GM21447 (cell line): ENCODE measurements at regions not wholly inside any gene's neighbourhood (a gene's known extent, or its start where the extent isn't known, plus 50 kb on each side); places are given as distances from the start of the nearest gene placed in this dataset.
"Not testable (repeated sequence)": the region's sequence is repeated elsewhere in the genome, so short reads cannot be mapped to it uniquely, and the experiment has no call there.

Source experiments
- ATAC-seq: cut with Tn5 transposase; IDR thresholded peaks from one replicate; pipeline ENCODE4 v1.9.1; 2021; ENCODE audit not compliant: unreplicated experiment

- ATAC-seq: not testable (repeated sequence)
These were observed 254.1 kb upstream of the DIO3 start for GRCh38 chr14:101307162-101307561.

- not testable (repeated sequence) for ATAC-seq
These were observed 250.1 kb upstream of the DIO3 start for GRCh38 chr14:101311186-101311585.

DNA sequence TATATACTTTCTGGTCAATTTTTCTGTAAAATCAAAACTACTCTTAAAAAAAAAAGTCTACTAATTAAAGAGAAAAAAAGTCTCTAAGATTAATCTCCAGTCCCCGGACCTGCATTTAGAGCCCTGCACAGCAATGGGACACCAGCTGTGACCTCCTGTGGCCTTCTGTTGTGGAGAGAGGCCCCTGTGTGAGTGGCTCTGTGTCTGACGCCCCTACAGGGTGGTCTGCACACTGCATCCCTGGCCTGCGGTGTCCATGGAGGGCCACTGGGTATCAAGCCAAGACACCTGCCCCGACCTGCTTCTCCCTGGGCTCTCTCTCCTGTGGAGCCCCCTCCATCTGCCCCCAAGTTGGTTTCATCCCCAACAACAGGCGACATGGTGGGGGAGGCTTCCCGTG lies 248.0 kb upstream of the DIO3 start:
- no peak for ATAC-seq

GRCh38 chr14:101315802-101316296 lies 245.4 kb upstream of the DIO3 start:
- ATAC-seq: no peak

DNA sequence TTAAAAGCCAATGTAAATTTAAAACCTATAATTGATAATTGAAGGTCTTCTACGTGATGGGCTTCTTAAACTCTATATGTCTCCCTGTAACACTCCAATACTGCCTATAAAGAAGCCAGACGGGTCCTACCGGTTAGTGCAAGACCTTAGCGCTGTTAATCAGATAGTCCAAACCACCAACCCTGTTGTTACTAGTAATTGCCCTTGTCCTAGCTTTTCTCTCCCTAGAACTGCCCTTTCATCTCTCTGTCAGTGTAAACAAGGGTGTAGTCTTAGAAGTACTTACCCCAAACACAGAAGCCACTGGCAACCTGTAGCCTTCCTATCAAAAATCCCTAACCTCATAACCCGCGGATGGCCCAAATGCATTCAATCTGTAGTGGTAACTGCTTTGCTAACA lies 243.0 kb upstream of the DIO3 start:
- no peak for ATAC-seq

DNA sequence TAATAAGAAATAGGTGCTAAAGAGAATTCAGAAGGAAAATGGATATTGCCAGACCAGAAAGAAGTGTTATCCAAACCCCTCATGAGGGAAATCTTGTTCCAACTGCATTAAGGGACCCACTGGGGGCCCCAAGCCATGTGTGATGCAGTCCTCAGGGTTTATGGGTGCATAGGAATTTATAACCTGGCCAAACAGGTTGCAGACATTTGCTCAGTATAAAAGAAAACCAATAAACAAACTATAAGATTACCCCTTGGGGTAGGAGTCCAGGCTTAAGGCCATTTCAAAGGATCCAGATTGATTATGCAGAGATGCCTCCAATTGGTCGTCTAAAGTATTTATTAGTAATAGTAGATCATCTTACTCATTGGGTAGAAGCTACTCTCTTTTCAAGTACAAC lies 240.9 kb upstream of the DIO3 start:
- no peak for ATAC-seq

DNA sequence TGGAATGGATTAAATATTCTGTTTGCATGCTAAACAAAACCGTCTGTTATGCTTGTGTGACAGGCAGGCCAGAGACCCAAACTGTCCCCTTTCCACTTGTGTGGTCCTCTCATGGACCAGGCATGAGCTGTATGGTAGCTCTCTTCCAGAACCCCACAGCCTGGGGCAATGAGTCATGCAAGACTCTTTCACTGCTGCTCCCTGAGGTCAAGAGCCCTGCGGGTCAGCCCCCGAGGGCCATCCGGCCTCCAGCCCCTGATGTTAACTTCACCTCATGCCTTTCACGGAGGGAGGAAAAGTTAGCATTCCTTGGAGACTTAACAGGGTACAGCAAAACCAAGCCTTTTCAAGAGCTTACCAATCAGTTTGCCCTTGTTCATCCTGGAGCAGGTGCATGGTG lies 239.1 kb upstream of the DIO3 start:
- ATAC-seq: no peak

- no peak for ATAC-seq
These were observed 238.2 kb upstream of the DIO3 start for GRCh38 chr14:101323111-101323510.

DNA sequence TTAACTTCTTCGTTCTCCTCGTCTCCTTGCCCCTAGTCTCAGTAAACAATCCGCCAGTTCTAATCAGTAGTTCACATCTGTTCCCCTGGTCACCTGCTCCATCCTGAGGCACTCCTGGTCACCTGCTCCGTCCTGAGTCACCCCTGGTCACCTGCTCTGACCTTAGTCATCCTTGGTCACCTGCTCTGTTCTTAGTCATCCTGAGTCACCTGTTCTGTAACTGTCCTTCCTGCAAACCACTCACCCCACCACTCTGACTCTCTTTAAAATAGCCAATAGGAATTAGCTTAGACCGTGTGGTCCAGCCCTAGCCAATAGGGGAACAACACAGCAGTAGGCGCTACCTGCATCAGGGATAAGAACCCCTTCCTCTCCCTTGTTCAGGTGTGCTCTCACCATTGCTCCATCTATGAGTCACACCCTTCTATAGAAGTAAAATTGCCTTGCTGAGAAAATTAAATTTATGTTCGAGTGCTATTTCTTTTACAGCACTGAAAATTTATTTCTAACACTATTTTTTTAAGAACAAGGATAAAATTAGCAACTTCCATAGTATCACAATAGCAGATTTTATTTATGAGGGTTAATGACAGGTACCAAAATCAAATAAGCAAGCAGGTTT lies 237.6 kb upstream of the DIO3 start:
- ATAC-seq: not testable (repeated sequence)

DNA sequence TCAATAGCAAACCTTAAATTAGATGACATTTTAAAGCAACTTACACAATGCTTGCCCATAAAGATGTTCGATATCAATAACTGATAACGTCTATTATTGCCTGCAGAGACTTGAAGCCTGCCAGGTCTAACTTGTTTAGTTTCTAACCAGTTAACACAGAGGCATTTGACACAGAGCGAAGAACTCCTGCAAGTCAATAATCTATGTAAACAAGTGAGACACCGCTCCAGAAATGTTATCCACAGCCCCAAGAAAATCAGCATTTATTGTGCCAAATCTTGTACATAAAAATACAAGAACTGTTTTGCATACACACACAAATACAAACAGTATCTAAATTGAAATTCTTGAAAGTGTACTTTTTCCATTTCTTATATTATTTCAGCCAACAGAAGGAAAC lies 236.0 kb upstream of the DIO3 start:
- no peak for ATAC-seq

GRCh38 chr14:101328412-101329028 lies 232.8 kb upstream of the DIO3 start:
- ATAC-seq: no peak

DNA sequence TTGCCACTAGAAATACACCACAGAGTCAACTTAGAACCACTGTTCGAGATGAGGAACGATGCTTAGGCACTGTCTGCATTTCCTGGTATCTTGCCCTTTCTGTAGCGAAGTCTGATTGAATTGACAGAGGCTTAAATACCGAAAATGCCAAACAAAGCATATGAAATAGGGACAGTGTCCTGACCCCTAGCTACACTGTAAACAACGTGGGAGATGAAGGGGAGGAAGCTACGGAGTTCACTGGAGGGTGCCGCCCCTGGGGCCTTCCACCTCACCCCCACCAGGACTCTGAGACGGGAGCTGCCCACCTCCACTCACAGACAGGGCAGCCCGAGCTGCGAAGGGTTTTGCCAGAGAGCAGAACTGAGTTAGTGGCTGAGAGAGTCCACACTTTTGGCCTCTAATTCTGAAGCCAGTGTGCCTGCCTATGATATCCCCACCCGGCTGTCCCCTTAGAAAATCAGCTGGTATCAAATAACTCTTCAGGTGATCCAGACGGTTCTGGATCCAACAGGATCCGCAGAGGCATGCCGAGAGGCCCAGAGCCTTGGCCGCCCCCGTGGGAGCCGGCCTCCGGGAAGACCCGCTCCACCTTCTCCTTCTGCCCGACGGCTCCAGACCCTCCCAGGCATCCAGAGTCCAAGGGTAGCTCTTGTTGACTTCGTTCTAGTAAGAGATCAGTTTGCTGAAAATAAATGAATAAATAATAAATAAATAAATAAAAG lies 230.7 kb upstream of the DIO3 start:
- no peak for ATAC-seq

DNA sequence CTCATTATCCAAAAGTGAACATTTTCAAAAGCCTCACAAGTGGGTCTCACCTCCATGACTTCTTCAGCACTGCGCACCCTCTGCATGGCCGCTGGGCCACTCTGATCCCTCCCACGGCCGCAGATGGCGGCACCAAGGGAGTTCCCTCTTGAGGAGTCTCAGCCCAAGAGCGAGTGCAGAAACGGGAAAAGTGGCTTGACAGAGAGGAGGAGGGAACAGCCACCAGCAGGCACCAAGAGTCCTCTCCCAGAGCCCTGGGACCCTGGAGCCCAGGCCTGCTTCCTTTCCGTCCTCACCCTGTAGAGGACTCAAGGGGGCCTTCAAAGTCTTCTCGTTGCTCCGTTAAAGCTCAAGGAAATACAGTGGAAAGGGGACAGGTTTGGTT lies 230.2 kb upstream of the DIO3 start:
- ATAC-seq: no peak

- no peak for ATAC-seq
These were observed 229.6 kb upstream of the DIO3 start for GRCh38 chr14:101331661-101332169.

GRCh38 chr14:101332281-101332680 lies 229.0 kb upstream of the DIO3 start:
- ATAC-seq: no peak

- ATAC-seq: no peak
These were observed 227.7 kb upstream of the DIO3 start for GRCh38 chr14:101333335-101334280.

DNA sequence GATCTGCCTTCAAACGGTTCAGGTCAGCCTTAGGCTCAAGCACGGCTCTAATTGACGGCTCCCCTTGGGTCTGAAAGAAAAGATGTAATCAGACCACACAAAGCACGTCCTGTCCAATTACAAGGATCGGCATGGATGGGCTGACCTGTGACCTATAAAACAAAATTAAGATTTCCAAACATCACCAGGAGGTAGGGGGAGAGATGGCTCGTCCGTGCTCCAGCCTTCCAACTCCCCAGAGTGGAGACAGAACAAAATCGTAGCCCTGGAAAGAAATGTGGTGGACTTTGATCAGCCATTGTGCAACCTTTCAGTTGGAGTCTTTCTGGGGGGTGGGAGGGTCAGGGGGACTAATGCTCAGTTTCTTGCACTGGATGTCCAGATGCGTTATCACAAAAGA lies 226.6 kb upstream of the DIO3 start:
- ATAC-seq: no peak

DNA sequence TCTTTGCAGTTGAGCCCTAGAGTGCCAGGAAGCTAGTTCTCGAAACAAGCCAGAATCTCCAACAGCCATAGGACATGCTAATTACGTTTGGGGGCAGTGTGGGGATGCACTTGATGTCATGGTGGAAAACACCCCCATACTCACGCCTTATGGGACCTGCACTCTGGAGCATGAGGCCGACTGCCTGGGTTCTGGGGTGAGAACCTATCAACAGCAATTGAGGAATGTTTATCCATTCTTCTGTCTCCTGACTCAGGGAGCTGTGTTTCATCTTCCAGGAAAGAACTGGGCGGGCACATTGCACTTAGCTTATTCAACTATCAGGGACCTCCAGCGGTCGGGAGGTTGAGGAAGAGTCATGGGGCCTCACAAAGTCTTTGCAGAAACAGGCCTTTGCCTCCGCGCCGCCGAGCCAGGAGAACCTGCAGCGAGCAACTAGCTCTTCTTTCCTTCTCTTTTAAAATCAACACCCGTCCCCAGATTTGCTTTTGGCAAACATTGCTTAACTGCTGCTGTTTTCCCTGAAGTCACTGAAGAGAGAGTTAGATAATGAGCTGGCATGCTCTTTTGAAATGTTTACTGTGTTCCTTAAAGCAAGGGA lies 226.1 kb upstream of the DIO3 start:
- ATAC-seq: no peak

DNA sequence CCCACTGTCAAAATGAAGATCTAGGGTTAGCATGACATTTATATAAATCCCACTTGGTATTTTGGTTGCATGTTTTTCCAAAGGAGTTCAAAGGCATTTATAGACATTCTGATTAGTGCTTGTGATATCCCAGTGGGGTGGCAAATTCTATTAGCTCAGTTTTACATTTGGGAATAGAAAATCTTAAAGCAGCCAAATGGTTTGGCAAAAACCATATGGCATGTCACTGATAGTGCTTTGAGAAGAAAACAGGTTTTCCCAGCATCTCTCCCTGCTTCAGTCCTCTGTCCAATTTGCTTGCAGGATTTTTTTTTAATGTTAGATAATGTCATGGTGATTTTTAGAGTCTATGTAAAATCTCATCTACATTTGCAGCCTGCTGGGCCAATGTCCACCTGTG lies 225.1 kb upstream of the DIO3 start:
- no peak for ATAC-seq

- no peak for ATAC-seq
These were observed 224.2 kb upstream of the DIO3 start for GRCh38 chr14:101337053-101337452.

DNA sequence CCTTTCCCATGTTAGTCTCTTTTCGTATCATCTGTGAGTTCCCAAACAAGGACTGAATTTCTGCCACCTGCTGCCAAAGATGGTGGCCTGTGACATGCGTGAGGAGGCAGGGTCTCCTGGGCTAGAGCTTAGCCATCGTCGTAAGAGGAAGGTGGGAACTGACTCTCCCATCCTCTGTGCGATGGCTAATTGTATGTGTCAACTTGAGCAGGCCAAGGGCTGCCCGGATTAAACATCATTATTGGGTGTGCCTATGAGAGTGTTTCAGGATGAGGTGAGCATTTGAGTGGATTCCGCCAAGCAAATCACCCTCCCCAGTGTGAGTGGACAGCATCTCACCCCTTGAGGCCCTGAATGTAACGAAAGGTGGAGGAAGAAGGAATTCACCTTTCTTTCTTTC lies 220.7 kb upstream of the DIO3 start:
- ATAC-seq: no peak
